ENCODE measurements at regions not wholly inside any gene's neighbourhood (a gene's known extent, or its start where the extent isn't known, plus 50 kb on each side); places are given as distances from the start of the nearest gene placed in this dataset.

DNA sequence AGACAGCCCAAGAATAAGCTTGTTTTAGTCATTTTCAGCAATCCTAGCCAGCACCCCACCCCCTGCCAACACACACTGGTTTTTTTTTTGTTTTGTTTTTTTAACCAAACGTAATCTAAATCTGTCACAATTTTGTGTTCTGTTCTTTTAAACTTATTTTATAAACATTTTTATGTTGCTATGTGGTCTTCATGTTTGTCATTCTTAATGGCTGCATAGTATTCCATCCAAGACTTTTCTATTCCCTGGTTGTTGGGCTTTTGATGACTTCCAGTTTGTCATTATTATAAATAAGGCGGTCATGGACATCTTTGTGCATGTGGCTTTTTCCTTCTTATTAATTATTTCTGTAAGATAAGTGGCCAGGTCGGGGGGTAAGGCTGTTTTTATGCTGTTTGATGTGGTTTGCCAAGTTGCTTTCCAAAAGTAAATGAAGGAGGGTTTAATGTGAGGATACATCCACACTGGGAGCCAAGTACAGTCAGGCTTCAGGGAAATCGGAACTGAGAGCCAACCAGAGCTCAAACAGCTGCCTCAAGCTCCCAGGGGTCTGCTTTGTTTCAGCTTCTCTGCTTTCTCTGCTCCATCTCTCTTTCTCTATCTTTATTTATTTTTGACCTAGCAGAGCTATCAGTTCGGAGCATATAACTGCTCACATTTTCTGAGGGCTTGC lies 125.8 kb downstream of the VEGFA start:
- TF ChIP-seq CTCF (IDR thresholded peaks at IDR 0.05): no peak
- TF ChIP-seq POLR2A (IDR thresholded peaks at IDR 0.05): no peak
